WI38 (cell line): ENCODE measurements at regions not wholly inside any gene's neighbourhood (a gene's known extent, or its start where the extent isn't known, plus 50 kb on each side); places are given as distances from the start of the nearest gene placed in this dataset.

ENCODE experiments used
- H3K4me3 ChIP-seq: 2 replicates; pipeline ENCODE4 v1.5.1; 2011; ENCODE audit warnings: low read depth, mild to moderate bottlenecking, control low read depth, low read length
- CTCF ChIP-seq: IDR thresholded peaks from 2 replicates; pipeline ENCODE4 v1.5.1; 2012; ENCODE audit warnings: low read depth, mild to moderate bottlenecking, control low read depth, low read length

- TF ChIP-seq CTCF = no peak
- no peak overlapping the region for H3K4me3 ChIP-seq
These were observed 105.0 kb upstream of the HAAO start for GRCh38 chr2:42897358-42897757.

GRCh38 chr2:42895791-42896135 is 103.4 kb upstream of the HAAO start:
- no peak for TF ChIP-seq CTCF
- no peak overlapping the region for H3K4me3 ChIP-seq

GRCh38 chr2:42895134-42895790 is 102.9 kb upstream of the HAAO start:
- no peak overlapping the region for H3K4me3 ChIP-seq
- TF ChIP-seq CTCF = no peak

GRCh38 chr2:42893047-42893758 is 100.8 kb upstream of the HAAO start:
- H3K4me3 ChIP-seq = no peak overlapping the region
- TF ChIP-seq CTCF = no peak

- no peak for TF ChIP-seq CTCF
- H3K4me3 ChIP-seq = no peak overlapping the region
These were observed 98.5 kb upstream of the HAAO start for GRCh38 chr2:42890791-42891355.

- no peak for TF ChIP-seq CTCF
- H3K4me3 ChIP-seq = no peak overlapping the region
These were observed 96.2 kb upstream of the HAAO start for GRCh38 chr2:42888321-42889245.
